ENCODE measurements at regions not wholly inside any gene's neighbourhood (a gene's known extent, or its start where the extent isn't known, plus 50 kb on each side); places are given as distances from the start of the nearest gene placed in this dataset.

GRCh38 chr21:29443411-29444010, 144.8 kb downstream of the BACH1 start:
- no peak for DNase-seq

GRCh38 chr21:29448766-29449165, 150.0 kb downstream of the BACH1 start:
- no peak for DNase-seq

GRCh38 chr21:29449306-29449950, 150.7 kb downstream of the BACH1 start:
- DNase-seq, result no peak

- DNase-seq, result no peak
These were observed 151.3 kb downstream of the BACH1 start for GRCh38 chr21:29450058-29450457.

- no peak for DNase-seq
These were observed 154.8 kb downstream of the BACH1 start for GRCh38 chr21:29453511-29453910.

DNA sequence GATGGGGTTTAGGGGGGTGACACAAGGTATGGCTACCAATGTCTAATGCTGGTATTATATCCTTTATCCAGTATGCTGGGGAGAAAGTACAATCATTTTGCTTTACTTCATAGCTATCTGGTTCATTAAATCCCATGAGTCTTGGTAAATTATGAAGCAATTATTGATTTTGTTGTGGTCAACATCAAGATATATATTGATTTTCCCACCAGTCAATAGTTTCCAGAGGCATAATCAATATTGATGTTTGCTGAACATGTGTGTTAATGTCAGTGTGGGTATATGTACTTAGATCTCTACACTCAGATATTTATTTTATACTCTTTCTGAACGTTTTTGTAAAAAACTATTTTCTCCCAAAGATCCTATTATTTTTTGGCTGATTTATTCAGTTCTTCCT, 155.5 kb downstream of the BACH1 start:
- DNase-seq, result no peak

DNA sequence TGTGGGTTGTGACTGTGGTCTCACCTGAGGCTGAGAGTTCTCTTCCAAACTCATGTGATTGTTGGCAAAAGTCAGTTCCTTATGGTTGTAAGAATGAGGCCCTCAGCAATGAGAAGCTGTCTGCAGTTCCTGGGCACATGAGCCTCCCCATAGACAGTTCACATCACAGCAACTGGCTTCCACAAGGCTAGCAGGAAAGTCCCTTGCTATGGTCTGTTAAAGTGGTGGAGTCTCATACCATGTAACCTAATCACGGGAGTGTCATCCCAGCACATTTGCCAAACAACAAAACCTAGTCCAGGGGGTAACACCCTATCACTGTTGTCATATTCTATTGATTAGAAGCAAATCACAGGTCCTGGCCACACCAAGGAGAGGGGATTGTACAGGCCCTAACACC, 163.8 kb downstream of the BACH1 start:
- no peak for DNase-seq

DNA sequence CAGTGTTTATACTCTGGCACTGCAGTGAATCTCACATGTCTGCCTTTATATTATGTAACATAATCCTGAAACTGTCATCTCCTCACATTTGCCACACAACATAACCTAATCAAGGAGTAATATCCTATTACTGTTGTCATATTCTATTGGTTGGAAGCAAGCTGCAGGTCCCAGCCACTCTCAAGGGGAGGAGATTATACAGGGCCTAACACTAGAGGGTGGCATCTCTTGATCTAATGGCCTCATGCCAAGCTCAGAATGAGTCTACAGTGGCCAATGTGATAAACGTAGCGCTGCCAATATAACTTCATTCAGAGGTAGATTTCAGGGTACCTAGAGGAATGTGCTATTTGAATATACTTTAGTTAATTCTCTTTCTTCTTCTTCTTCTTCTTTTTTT, 166.8 kb downstream of the BACH1 start:
- DNase-seq, result no peak

- DNase-seq, result no peak
These were observed 167.8 kb downstream of the BACH1 start for GRCh38 chr21:29466532-29466931.

- DNase-seq, result no peak
These were observed 171.7 kb downstream of the BACH1 start for GRCh38 chr21:29470397-29470796.

GRCh38 chr21:29473808-29474207, 175.1 kb downstream of the BACH1 start:
- DNase-seq, result no peak

DNA sequence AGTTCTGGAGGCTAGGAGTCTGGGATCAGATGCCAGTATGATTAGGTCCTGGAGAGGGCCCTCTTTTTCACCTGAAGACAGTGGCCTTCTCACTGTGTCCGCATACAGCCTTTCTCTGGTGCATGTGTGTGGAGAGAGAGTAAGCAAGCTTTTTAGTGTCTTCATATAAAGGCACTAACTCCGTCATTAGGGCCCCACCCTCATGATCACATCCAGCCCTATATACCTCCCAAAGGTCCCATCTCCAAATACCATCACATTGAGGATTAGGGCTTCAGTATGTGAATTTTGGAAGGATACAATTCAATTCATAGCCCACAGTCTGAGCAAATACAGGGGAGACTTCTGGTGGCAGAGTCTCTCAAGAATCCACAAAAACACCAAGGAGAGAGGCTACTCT, 176.6 kb downstream of the BACH1 start:
- no peak for DNase-seq

DNA sequence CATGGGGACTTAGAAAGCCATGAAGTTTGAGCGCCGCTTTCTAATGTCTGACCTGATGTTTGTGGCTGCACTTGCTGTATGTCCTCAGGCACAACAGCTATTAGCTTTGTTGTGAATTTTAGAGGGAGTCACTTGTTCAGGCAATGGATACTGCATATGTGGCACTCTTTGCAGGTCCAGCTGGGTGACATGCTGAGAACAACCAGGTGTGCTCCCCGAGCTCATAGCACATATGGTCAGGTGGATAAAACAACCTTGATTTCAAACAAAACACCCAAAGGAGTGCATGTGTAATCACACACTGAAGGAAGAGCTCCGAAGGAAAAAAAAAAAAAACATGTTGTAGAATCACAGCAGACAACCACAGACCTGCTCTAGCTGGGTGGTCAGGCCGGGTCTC, 178.6 kb downstream of the BACH1 start:
- no peak for DNase-seq

DNA sequence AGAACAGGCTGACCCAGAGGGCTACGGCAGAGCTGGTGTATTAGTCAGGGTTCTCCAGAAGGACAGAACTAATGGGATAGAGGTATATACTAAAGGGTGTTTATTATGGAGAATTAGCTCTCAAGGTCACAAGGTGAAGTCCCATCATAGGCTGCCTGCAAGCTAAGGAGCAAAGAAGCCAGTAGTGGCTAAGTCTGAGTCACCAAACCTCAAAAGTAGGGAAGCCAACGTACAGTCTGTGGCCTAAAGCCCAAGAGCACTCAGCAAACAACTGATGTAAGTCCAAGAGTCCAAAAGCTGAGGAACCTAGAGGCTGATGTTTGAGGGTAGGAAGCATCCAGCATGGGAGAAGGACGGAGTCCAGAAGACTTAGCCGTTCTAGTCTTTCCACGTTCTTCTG, 179.2 kb downstream of the BACH1 start:
- peak; percentile 23 for DNase-seq

DNA sequence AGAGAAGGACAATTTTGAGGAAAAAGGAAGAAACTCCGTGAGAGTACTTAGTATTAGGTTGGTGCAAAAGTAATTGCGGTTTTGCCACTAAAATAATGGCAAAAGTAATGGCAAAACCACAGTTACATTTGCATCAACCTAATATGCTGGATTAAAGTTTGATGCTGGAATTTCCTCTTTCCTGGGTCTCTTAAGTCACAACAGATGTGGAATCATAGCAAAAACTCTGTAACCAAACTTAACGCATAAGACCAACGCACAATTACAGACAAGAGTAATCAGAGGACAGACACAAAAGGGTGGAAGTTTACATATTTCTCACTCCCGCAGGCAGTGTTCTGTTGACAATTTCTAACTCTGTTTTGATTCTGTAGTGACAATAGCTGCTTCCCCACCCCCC, 182.4 kb downstream of the BACH1 start:
- no peak for DNase-seq

DNA sequence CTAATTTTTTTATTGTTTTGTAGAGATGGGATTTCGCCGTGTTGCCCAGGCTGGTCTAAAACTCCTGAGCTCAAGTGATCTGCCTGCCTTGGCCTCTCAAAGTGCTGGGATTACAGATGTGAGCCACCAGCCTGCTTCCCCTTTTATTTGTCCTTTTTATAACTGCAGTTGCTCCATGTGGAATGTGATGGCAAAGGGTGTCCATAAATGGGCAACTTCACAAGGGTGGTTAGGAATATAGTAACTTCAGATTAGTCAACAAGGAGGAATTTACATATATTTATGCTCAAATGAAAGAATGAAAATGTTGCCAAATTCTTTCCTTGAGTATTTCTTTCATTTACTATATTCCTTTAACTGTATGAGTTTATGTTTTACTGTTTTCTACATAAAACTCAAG, 182.9 kb downstream of the BACH1 start:
- no peak for DNase-seq

GRCh38 chr21:29486306-29486807, 187.6 kb downstream of the BACH1 start:
- DNase-seq, result no peak

Data from OCI-M1 (cell line).